ENCODE measurements at regions not wholly inside any gene's neighbourhood (a gene's known extent, or its start where the extent isn't known, plus 50 kb on each side); places are given as distances from the start of the nearest gene placed in this dataset.

GRCh38 chr12:111086947-111087700, 166.7 kb upstream of the MYL2 start:
- TF ChIP-seq USF1 (IDR thresholded peaks at IDR 0.05) (no peak), TEAD4 (IDR thresholded peaks at IDR 0.05) (no peak), EP300 (IDR thresholded peaks at IDR 0.05; ENCODE audit: borderline replicate concordance) (no peak), CREB1 (IDR thresholded peaks at IDR 0.05; ENCODE audit: low read depth) (no peak), NFIC (IDR thresholded peaks at IDR 0.05) (no peak), REST (IDR thresholded peaks at IDR 0.05; ENCODE audit: low read depth) (no peak), ZBTB7A (IDR thresholded peaks at IDR 0.05; ENCODE audit: low read depth) (no peak), EGR1 (IDR thresholded peaks at IDR 0.05) (no peak), YY1 (IDR thresholded peaks at IDR 0.05; ENCODE audit: low read depth) (no peak), CEBPB (IDR thresholded peaks at IDR 0.05) (no peak), TAF1 (IDR thresholded peaks at IDR 0.05; ENCODE audit: low read depth) (no peak), MAX (IDR thresholded peaks at IDR 0.05) (no peak), FOXM1 (IDR thresholded peaks at IDR 0.05; ENCODE audit: borderline replicate concordance, low read depth) (no peak), RAD21 (IDR thresholded peaks at IDR 0.05; ENCODE audit: low read depth) (no peak), TCF12 (IDR thresholded peaks at IDR 0.05; ENCODE audit: low read depth) (no peak)

- TF ChIP-seq MAX (IDR thresholded peaks at IDR 0.05) (no peak), ZBTB7A (IDR thresholded peaks at IDR 0.05; ENCODE audit: low read depth) (no peak), TAF1 (IDR thresholded peaks at IDR 0.05; ENCODE audit: low read depth) (no peak), RAD21 (IDR thresholded peaks at IDR 0.05; ENCODE audit: low read depth) (no peak), USF1 (IDR thresholded peaks at IDR 0.05) (no peak), CREB1 (IDR thresholded peaks at IDR 0.05; ENCODE audit: low read depth) (no peak), EP300 (IDR thresholded peaks at IDR 0.05; ENCODE audit: borderline replicate concordance) (no peak), EGR1 (IDR thresholded peaks at IDR 0.05) (no peak), NFIC (IDR thresholded peaks at IDR 0.05) (no peak), TCF12 (IDR thresholded peaks at IDR 0.05; ENCODE audit: low read depth) (no peak), FOXM1 (IDR thresholded peaks at IDR 0.05; ENCODE audit: borderline replicate concordance, low read depth) (no peak), CEBPB (IDR thresholded peaks at IDR 0.05) (no peak), TEAD4 (IDR thresholded peaks at IDR 0.05) (no peak)
Measured at GRCh38 chr12:111085096-111085495, 164.7 kb upstream of the MYL2 start.

GRCh38 chr12:111084605-111085004, 164.2 kb upstream of the MYL2 start:
- TF ChIP-seq YY1 (IDR thresholded peaks at IDR 0.05; ENCODE audit: low read depth) (no peak), NFIC (IDR thresholded peaks at IDR 0.05) (no peak), MAX (IDR thresholded peaks at IDR 0.05) (no peak), FOXM1 (IDR thresholded peaks at IDR 0.05; ENCODE audit: borderline replicate concordance, low read depth) (no peak), ZBTB7A (IDR thresholded peaks at IDR 0.05; ENCODE audit: low read depth) (no peak), TCF12 (IDR thresholded peaks at IDR 0.05; ENCODE audit: low read depth) (no peak), CREB1 (IDR thresholded peaks at IDR 0.05; ENCODE audit: low read depth) (no peak), EGR1 (IDR thresholded peaks at IDR 0.05) (no peak), TEAD4 (IDR thresholded peaks at IDR 0.05) (no peak), RAD21 (IDR thresholded peaks at IDR 0.05; ENCODE audit: low read depth) (no peak)

GRCh38 chr12:111084158-111084557, 163.8 kb upstream of the MYL2 start:
- TF ChIP-seq ZBTB7A (IDR thresholded peaks at IDR 0.05; ENCODE audit: low read depth) (no peak), TAF1 (IDR thresholded peaks at IDR 0.05; ENCODE audit: low read depth) (no peak), TCF12 (IDR thresholded peaks at IDR 0.05; ENCODE audit: low read depth) (no peak), CEBPB (IDR thresholded peaks at IDR 0.05) (no peak), MAX (IDR thresholded peaks at IDR 0.05) (no peak), NFIC (IDR thresholded peaks at IDR 0.05) (no peak), REST (IDR thresholded peaks at IDR 0.05; ENCODE audit: low read depth) (no peak), YY1 (IDR thresholded peaks at IDR 0.05; ENCODE audit: low read depth) (no peak), EP300 (IDR thresholded peaks at IDR 0.05; ENCODE audit: borderline replicate concordance) (no peak), FOXM1 (IDR thresholded peaks at IDR 0.05; ENCODE audit: borderline replicate concordance, low read depth) (no peak), CREB1 (IDR thresholded peaks at IDR 0.05; ENCODE audit: low read depth) (no peak), EGR1 (IDR thresholded peaks at IDR 0.05) (no peak), RAD21 (IDR thresholded peaks at IDR 0.05; ENCODE audit: low read depth) (no peak), TEAD4 (IDR thresholded peaks at IDR 0.05) (no peak), USF1 (IDR thresholded peaks at IDR 0.05) (no peak)

All from Ishikawa (cell line).